ENCODE measurements at regions not wholly inside any gene's neighbourhood (a gene's known extent, or its start where the extent isn't known, plus 50 kb on each side); places are given as distances from the start of the nearest gene placed in this dataset.
"Not testable (repeated sequence)": the region's sequence is repeated elsewhere in the genome, so short reads cannot be mapped to it uniquely, and the experiment has no call there.

DNA sequence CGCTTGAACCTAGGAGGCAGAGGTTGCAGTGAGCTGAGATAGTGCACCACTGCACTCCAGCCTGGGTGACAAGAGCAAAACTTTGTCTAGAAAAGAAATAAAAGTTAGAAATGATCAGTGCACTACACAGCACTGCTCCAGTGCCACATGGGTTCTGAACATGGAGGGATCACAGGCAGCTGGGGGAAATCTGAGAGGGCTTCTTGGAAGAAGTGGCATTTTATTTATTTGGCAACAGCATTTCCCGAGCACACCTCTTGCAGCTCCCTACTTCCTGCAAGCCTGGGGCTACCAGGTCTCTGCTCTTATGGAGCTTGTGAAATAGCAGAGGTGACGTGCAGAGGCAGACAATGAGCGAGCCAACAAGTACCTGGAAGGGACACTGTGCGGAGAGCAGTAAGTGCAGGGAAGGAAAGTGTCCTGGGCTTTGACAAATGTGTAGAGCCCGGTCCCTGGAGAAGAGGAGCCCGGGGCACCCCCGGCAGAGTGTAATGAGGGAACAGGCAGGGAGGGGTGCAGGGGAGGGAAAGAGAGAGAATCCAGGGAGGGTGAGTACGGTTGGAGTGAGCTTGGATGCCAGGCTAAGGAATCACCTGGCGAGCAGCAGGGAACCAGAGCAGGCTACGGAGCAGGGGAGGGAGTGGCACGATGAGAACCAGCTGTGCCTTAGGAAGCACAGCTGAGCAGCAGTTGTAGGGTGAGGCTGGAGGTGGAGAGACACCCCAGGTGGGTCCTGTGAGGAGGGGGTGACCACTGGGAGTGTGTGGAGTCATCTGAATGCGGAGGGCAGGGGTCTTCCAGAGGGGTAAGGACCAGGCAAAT, 104.6 kb upstream of the CTBP2 start:
- no peak for DNase-seq

DNA sequence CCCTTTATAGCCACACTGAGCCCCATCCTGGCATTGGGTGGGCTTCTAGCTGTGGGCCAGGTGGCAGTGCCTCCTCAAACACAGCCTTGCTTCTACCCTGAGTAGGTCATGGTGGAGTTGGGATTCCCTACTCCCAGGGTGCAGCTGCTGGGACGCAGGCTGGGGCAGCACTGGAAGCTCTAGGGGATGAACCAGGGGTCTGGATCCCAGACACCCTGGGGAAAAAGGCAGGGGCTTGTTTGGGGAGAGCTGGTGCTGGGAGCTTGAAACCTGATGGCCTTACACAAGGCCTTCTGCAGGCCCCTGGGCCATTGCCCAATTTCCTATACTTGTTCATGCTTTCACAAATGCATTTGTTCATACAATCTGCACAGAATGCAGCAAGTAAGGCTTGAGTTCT, 103.7 kb upstream of the CTBP2 start:
- no peak for DNase-seq

DNA sequence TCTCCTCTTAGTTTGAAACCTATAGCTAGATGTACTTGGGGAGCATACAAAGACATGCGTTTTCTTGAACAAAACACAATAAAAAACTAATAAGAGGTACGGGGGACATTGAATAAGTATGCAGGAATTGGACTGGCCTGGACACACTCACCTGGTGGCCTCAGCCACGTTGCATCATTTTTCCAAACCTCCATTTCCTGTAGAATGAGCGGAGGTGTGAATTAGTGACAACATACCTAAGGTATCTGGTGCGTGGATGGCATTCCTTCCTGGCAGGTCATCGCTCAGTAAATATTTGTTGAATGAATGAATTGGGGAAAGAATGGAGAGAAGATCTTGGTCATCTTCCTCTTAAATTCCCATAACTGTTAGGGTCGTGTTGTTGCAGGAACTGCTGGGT, 103.2 kb upstream of the CTBP2 start:
- no peak for DNase-seq

DNA sequence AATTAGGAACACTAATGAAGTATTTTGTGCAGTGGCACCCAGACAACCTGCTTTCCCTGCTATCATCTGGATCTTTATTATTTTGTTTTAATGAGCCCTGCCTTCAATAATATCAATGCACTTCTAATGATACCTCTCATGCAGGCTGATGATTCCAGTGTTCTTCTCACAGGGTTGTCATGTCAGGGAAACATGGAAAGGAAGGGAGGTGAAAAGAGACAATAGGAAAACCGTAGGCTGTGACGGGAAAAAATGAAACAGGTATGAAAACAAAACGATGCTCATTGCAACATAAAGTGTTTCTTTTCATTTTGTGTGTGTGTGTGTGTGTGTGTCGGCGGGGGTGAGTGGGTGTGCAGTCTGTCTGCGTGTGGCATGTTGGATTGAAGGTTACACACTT, 102.6 kb upstream of the CTBP2 start:
- DNase-seq = no peak

GRCh38 chr10:125262409-125262808, 102.0 kb upstream of the CTBP2 start:
- DNase-seq = no peak

DNA sequence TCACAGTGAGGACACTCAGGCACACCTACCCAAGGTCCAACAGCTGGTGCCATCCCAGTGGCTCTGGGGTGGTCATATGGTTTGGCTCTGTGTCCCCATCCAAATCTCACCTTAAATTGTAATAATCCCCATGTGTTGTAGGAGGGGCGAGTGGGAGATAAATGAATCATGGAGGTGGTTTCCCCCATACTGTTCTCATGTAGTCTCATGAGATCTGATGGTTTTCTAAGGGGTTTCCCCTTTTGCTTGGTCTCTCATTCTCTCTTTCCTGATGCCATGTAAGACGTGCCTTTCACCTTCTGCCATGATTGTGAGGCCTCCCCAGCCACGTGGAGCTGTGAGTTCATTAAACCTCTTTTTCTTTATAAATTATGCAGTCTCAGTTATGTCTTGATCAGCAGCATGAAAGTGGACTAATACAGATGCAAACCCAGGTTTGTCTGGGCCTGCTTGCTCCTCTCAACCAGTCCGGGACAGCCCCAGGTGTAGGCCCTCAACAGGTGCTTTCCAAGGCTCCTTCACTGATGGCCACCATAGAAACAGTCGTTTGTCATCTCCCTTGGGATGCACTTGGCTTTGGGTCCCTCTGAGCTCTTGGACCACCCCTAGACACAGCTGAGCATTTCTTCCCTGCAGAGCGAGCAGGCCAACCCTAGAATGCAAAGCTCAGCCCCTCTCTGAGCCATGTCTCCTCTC, 101.3 kb upstream of the CTBP2 start:
- DNase-seq = no peak

GRCh38 chr10:125260260-125260659, 99.9 kb upstream of the CTBP2 start:
- no peak for DNase-seq

DNA sequence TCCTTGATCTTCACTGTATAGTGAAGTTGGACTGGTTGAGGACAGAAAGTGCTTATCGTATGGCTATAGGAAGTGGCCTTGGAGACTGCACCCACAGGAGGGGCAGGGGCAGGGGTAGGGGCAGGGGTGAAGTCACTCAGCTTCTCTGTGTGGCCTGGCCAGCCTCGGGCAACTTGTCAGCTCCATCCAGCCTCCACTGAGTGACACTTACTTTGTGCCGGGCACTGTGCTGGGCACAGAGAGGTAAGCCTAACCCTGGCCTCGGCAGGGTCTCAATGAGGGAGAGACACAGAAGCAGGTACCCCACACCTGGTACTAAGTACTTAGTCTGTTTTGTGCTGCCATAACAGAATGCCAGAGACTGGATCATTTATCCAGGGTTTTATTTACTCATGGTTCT, 99.3 kb upstream of the CTBP2 start:
- DNase-seq = no peak

- no peak for DNase-seq
Measured at GRCh38 chr10:125258676-125259075, 98.3 kb upstream of the CTBP2 start.

DNA sequence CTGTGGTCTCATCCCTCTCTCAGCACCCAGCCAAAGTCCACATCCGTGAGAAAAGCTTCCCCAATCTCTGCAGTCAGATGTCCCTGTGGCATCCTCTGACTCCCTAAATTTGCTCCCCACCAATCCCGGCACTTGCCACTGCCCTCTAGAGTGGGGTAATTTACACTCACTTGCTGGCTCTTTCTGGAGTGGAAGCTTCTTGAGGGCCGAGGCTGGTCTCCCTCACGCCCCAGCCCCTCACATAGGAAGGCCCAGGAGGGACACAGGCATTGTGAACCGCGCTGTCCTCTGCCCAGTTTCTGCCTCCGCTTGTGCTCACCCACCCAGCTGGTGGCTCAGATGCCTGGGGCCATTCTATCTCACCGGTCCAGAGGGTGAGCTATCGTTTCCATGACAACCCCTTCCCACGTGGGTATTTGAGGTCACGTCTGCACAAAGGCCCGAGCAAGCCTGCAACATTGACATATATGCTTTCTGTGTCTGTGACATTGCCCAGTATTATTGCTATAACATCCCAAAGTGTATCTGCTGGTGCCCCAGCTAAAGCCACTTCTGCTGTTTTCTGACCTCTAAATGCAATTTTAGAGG, 97.3 kb upstream of the CTBP2 start:
- no peak for DNase-seq

- no peak for DNase-seq
Measured at GRCh38 chr10:125256026-125256425, 95.7 kb upstream of the CTBP2 start.

- DNase-seq = no peak
Measured at GRCh38 chr10:125252937-125253336, 92.6 kb upstream of the CTBP2 start.

- DNase-seq = not testable (repeated sequence)
Measured at GRCh38 chr10:125250834-125251233, 90.5 kb upstream of the CTBP2 start.

GRCh38 chr10:125249948-125250347, 89.6 kb upstream of the CTBP2 start:
- DNase-seq = no peak

DNA sequence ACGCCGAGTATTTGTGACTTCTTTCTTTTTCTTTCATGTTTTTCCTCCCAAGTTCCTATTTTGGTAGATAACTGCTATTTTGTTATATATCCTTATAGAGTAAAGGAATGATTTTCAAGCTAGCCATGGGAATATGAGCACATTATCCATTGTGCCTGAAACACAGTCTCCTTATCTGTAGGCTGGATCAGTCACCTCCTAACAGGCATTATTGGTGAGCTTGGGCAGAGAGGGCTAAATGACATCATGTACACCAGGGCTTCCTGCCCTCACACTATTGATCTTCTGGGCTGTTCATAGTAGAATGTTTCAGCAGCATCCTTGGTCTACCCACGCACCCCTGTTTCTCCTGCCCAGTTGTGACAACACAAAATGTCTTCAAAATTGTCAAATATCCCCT, 88.1 kb upstream of the CTBP2 start:
- no peak for DNase-seq

- DNase-seq = no peak
Measured at GRCh38 chr10:125247576-125247975, 87.2 kb upstream of the CTBP2 start.

DNA sequence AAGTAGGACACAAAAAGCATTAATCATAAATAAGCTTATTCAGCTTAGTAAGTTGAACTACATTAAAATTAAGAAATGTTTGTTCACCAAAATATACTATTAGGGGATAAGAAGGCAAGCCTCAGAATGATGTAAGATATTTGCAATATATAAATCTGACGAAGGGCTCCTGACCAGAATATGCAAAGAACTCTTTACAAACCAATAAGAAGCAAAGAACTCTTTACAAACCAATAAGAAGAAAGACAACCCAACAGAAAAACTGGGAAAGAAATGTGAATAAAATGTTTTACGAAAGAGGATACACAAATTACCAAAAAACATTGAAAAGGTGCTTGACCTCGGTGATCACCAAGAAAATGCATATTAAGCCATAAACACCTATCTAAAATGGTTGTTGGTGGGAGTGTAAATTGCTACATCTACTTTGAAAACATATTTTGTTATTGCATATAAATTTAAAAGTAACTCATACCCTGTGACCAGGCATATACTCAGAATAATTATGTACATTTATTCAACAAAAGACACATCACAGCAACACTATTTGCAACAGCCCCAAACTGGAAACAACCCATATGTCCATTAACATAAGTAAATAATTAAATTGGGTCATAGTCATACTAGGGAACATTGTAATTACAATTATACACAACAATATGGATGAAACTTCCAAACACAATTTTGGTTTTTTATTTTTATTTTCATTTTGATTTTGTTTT, 83.3 kb upstream of the CTBP2 start:
- DNase-seq = no peak

DNA sequence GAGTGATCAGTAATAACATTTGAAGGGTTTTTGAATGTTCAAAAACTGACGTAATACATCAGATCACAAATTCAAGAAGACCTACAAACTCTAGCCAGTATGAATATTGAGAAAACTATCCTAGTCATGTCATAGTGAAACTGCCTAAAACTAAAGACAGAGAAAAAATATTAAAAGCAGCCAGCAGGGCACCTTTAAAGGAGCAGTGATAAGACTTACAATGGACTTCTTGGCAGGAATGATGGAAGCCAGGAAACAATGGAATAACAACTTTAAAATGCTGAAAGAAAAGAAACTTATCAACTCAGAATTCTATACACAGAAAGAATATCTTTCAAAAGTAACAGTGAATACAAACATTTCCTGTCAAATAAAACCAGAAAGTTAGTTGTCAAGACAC, 78.3 kb upstream of the CTBP2 start:
- DNase-seq = no peak

DNA sequence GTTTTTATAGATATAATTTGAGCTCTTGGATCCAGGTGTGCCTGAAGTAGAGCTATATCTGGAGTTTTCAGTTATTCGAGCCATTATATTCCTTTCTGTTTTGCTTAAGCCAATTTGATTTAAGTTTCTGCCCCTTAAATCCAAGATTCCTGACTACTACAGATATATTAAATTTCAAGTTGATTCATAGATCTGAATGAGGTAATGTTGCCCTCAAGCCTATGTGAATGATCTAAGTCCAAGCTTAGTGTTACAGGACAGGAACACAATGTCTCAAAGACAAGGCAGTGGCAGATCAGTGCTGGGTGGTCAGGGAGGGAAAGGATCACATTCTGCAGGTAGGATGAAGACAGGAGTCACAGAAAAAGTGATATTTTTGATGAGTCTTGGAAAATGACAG, 75.7 kb upstream of the CTBP2 start:
- no peak for DNase-seq

- no peak for DNase-seq
Measured at GRCh38 chr10:125235093-125236069, 75.0 kb upstream of the CTBP2 start.

DNA sequence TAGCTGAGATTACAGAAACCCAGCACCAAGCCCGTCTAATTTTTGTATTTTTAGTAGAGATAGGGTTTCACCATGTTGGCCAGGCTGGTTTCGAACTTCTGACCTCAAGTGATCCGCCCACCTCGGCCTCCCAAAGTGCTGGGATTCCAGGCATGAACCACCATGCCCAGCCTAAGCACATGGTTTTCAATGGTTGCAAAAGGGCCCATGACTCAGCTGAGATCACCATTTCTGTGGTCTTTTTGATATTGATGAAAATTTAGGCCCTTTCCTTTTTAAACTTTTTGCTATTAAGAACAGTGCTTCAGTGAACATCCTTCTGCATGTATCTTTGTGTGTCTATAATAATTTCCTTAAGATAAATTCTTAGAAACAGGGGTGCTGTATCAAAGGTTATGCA, 74.2 kb upstream of the CTBP2 start:
- DNase-seq = not testable (repeated sequence)

DNA sequence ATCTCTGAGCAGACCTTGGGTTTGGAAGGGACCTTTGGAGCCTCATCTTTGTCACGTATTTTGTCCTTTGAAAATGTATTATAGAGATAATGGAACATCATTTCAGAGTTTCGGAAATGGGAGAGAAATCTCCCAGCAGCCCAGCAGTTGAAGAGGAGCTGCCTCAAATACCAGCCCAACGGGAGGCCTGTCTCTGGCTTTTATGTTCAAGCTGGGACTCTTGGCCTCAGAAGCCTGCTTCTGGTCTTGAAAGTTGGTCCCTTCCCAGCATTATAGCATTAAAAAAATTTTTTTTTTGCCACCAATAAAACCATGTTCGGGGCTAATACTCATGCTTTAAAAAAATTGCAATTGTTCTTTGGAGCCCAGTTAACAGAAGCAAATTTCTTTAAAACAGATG, 73.4 kb upstream of the CTBP2 start:
- DNase-seq = no peak
